ENCODE measurements at regions not wholly inside any gene's neighbourhood (a gene's known extent, or its start where the extent isn't known, plus 50 kb on each side); places are given as distances from the start of the nearest gene placed in this dataset.

- Histone ChIP-seq H3K27ac (no peak overlapping the region), H3K9me3 (no peaks in the 10 kb centered on the region), H3K4me1 (no peaks in the 10 kb centered on the region), H3K27me3 (no peaks in the 10 kb centered on the region), H3K4me3 (no peak overlapping the region), H3K36me3 (no peaks in the 10 kb centered on the region)
- WGBS, 2 donors (ENCODE audit: low coverage in 1 of 2) = 90 to 94% methylated on average over 15 to 16 of the region's 16 CpGs
- in situ Hi-C loops (cut with MboI; ENCODE audit: low pct_ligation_motif_present in 1 of 4, low pct_unique_long_range_greater_than_20kb in 1 of 4, low sequenced_read_pairs in 3 of 4) (loop anchor here in 1 of 4 donors (10.0 kb wide), 1 partner anchor 61 kb away; no protein-coding TSS in a partner anchor), intact Hi-C loops (cut with DNase I; ENCODE audit: low total_unique reads) (no loop called here)
- TF ChIP-seq EP300 (IDR thresholded peaks at IDR 0.05; ENCODE audit: low read depth) = no peak
- TF ChIP-seq POLR2A (IDR thresholded peaks at IDR 0.05) = no peak
- no peak for TF ChIP-seq POLR2AphosphoS5 (IDR thresholded peaks at IDR 0.05)
- TF ChIP-seq CTCF (IDR thresholded peaks at IDR 0.05) = no peak
- no peak for DNase-seq
Measured at GRCh38 chr18:78396077-78396476, 583.5 kb upstream of the SALL3 start.

- H3K9me3 ChIP-seq = no peaks in the 10 kb centered on the region
- H3K36me3 ChIP-seq = no peaks in the 10 kb centered on the region
- TF ChIP-seq POLR2AphosphoS5 (IDR thresholded peaks at IDR 0.05) (no peak), EP300 (IDR thresholded peaks at IDR 0.05; ENCODE audit: low read depth) (no peak), POLR2A (IDR thresholded peaks at IDR 0.05) (no peak), CTCF (IDR thresholded peaks at IDR 0.05) (no peak)
- intact Hi-C loops (cut with DNase I; ENCODE audit: low total_unique reads) (no loop called here), in situ Hi-C loops (cut with MboI; ENCODE audit: low pct_ligation_motif_present in 1 of 4, low pct_unique_long_range_greater_than_20kb in 1 of 4, low sequenced_read_pairs in 3 of 4) (loop anchor here in 1 of 4 donors (10.0 kb wide), 1 partner anchor 62 kb away; no protein-coding TSS in a partner anchor)
- H3K27me3 ChIP-seq = no peaks in the 10 kb centered on the region
- no peak overlapping the region for H3K27ac ChIP-seq
- no peak for DNase-seq
- no peak overlapping the region for H3K4me3 ChIP-seq
- no peaks in the 10 kb centered on the region for H3K4me1 ChIP-seq
- 86 to 87% methylated on average over 7 to 10 of the region's 10 CpGs for WGBS, 2 donors (ENCODE audit: low coverage in 1 of 2)
Measured at GRCh38 chr18:78396756-78397155, 582.9 kb upstream of the SALL3 start.

GRCh38 chr18:78399992-78400503 is 579.6 kb upstream of the SALL3 start:
- Histone ChIP-seq H3K27me3 (no peaks in the 10 kb centered on the region), H3K36me3 (no peaks in the 10 kb centered on the region), H3K4me3 (no peak overlapping the region), H3K4me1 (no peaks in the 10 kb centered on the region), H3K27ac (no peak overlapping the region), H3K9me3 (no peaks in the 10 kb centered on the region)
- TF ChIP-seq CTCF (IDR thresholded peaks at IDR 0.05) = no peak
- no peak for TF ChIP-seq POLR2A (IDR thresholded peaks at IDR 0.05)
- no peak for TF ChIP-seq POLR2AphosphoS5 (IDR thresholded peaks at IDR 0.05)
- TF ChIP-seq EP300 (IDR thresholded peaks at IDR 0.05; ENCODE audit: low read depth) = no peak
- DNase-seq = no peak
- WGBS, 2 donors (ENCODE audit: low coverage in 1 of 2) = 82% methylated on average over 25 of the region's 25 CpGs; no CpG with 5 or more reads in 1 of the 2 donors
- in situ Hi-C loops (cut with MboI; ENCODE audit: low pct_ligation_motif_present in 1 of 4, low pct_unique_long_range_greater_than_20kb in 1 of 4, low sequenced_read_pairs in 3 of 4) (loop anchor here in 1 of 4 donors (10.0 kb wide), 1 partner anchor 65 kb away; no protein-coding TSS in a partner anchor), intact Hi-C loops (cut with DNase I; ENCODE audit: low total_unique reads) (no loop called here)

- in situ Hi-C loops (cut with MboI; ENCODE audit: low pct_ligation_motif_present in 1 of 4, low pct_unique_long_range_greater_than_20kb in 1 of 4, low sequenced_read_pairs in 3 of 4) = no loop called here
- H3K27me3 ChIP-seq = no peaks in the 10 kb centered on the region
- H3K36me3 ChIP-seq = no peaks in the 10 kb centered on the region
- H3K4me1 ChIP-seq = no peaks in the 10 kb centered on the region
- TF ChIP-seq POLR2AphosphoS5 (IDR thresholded peaks at IDR 0.05) (no peak), CTCF (IDR thresholded peaks at IDR 0.05) (no peak), EP300 (IDR thresholded peaks at IDR 0.05; ENCODE audit: low read depth) (no peak), POLR2A (IDR thresholded peaks at IDR 0.05) (no peak)
- no peak for DNase-seq
- H3K27ac ChIP-seq = no peak overlapping the region
- intact Hi-C loops (cut with DNase I; ENCODE audit: low total_unique reads) = no loop called here
- H3K9me3 ChIP-seq = no peaks in the 10 kb centered on the region
- WGBS, 2 donors (ENCODE audit: low coverage in 1 of 2) = 82% methylated on average over 7 of the region's 7 CpGs; no CpG with 5 or more reads in 1 of the 2 donors
- H3K4me3 ChIP-seq = no peak overlapping the region
Measured at GRCh38 chr18:78402440-78402839, 577.2 kb upstream of the SALL3 start.
